Calu3 (cell line): ENCODE measurements at regions not wholly inside any gene's neighbourhood (a gene's known extent, or its start where the extent isn't known, plus 50 kb on each side); places are given as distances from the start of the nearest gene placed in this dataset.
A peak's percentile ranks its signal among the peaks of the same experiment; 100 is the strongest.

ENCODE experiments used
- BruUV-seq: library from RNA; stranded (reverse); fragments of 400-500 nt; replicated peaks from 2 replicates; lab custom pipeline; 2021; lab: Mats Ljungman, UMichigan
- CTCF ChIA-PET: fragments of 300-600 bp; sonication (Branson Sonifier 250); formaldehyde crosslinking; loops from one replicate; lab custom pipeline; 2022; ENCODE audit warnings: antibody characterized with exemption; lab: Charles Lee
- DNase-seq: peaks from one replicate; pipeline ENCODE4 v3.0.0; 2022
- H3K27ac Mint-ChIP-seq: one replicate; pipeline ENCODE4 v1.8.0; 2022; ENCODE audit warnings: mixed read lengths; ENCODE audit not compliant: unreplicated experiment
- H3K27me3 Mint-ChIP-seq: one replicate; pipeline ENCODE4 v1.8.0; 2022; ENCODE audit warnings: mixed read lengths; ENCODE audit not compliant: unreplicated experiment
- H3K36me3 Mint-ChIP-seq: one replicate; pipeline ENCODE4 v1.8.0; 2022; ENCODE audit warnings: mild to moderate bottlenecking, moderate library complexity, mixed read lengths; ENCODE audit not compliant: insufficient read depth, unreplicated experiment
- H3K4me1 Mint-ChIP-seq: one replicate; pipeline ENCODE4 v1.8.0; 2022; ENCODE audit warnings: mild to moderate bottlenecking, low read depth, mixed read lengths; ENCODE audit not compliant: unreplicated experiment
- H3K4me3 Mint-ChIP-seq: one replicate; pipeline ENCODE4 v1.8.0; 2022; ENCODE audit warnings: mild to moderate bottlenecking, low read depth, moderate library complexity, mixed read lengths; ENCODE audit not compliant: unreplicated experiment
- H3K9me3 Mint-ChIP-seq: one replicate; pipeline ENCODE4 v1.8.0; 2022; ENCODE audit warnings: low read depth, mixed read lengths; ENCODE audit not compliant: unreplicated experiment
- CTCF ChIP-seq: fragments of 200-600 bp; IDR thresholded peaks from one replicate; pipeline ENCODE4 v1.8.0; 2022; ENCODE audit warnings: antibody characterized with exemption; ENCODE audit not compliant: unreplicated experiment
- intact Hi-C: fragments of 100-400 bp; cut with micrococcal nuclease; formaldehyde crosslinking; loops from one replicate; pipeline ENCODE4 v1.10.0; 2022; ENCODE audit not compliant: unreplicated experiment

- no peak overlapping the region for H3K4me3 Mint-ChIP-seq
- no peak overlapping the region for H3K27ac Mint-ChIP-seq
- peaks cover 8% of the 10 kb centered on the region for H3K4me1 Mint-ChIP-seq
- no peaks in the 10 kb centered on the region for H3K36me3 Mint-ChIP-seq
- no peak for TF ChIP-seq CTCF
- intact Hi-C loops, result no loop called here
- no peaks in the 10 kb centered on the region for H3K27me3 Mint-ChIP-seq
- BruUV-seq, result no TSS peak
- no peaks in the 10 kb centered on the region for H3K9me3 Mint-ChIP-seq
- CTCF ChIA-PET, result no interaction called here
- no peak for DNase-seq
Measured at GRCh38 chr6:168741305-168741704, 300.3 kb downstream of the SMOC2 start.

GRCh38 chr6:168739381-168739780 lies 298.4 kb downstream of the SMOC2 start:
- Mint-ChIP-seq H3K36me3 (no peaks in the 10 kb centered on the region), H3K4me1 (no peaks in the 10 kb centered on the region), H3K9me3 (no peaks in the 10 kb centered on the region), H3K27ac (no peak overlapping the region), H3K27me3 (no peaks in the 10 kb centered on the region), H3K4me3 (no peak overlapping the region)
- DNase-seq, result no peak
- intact Hi-C loops, result no loop called here
- no TSS peak for BruUV-seq
- CTCF ChIA-PET, result no interaction called here
- TF ChIP-seq CTCF, result no peak

- Mint-ChIP-seq H3K36me3 (no peaks in the 10 kb centered on the region), H3K4me1 (no peaks in the 10 kb centered on the region)
Measured at GRCh38 chr6:168737481-168737880, 296.5 kb downstream of the SMOC2 start.

GRCh38 chr6:168737014-168737413 lies 296.0 kb downstream of the SMOC2 start:
- H3K4me3 Mint-ChIP-seq, result no peak overlapping the region
- no peaks in the 10 kb centered on the region for H3K36me3 Mint-ChIP-seq
- no peaks in the 10 kb centered on the region for H3K4me1 Mint-ChIP-seq
- H3K27ac Mint-ChIP-seq, result no peak overlapping the region
- intact Hi-C loops, result no loop called here
- BruUV-seq, result no TSS peak
- H3K9me3 Mint-ChIP-seq, result no peaks in the 10 kb centered on the region
- no peaks in the 10 kb centered on the region for H3K27me3 Mint-ChIP-seq
- DNase-seq, result no peak
- CTCF ChIA-PET, result no interaction called here
- TF ChIP-seq CTCF, result no peak

More at GRCh38 chr6:168737481-168737880, 296.5 kb downstream of the SMOC2 start:
- Mint-ChIP-seq H3K27ac (no peak overlapping the region), H3K27me3 (no peaks in the 10 kb centered on the region), H3K4me3 (no peak overlapping the region), H3K9me3 (no peaks in the 10 kb centered on the region)
- BruUV-seq, result no TSS peak
- no peak for TF ChIP-seq CTCF
- DNase-seq, result peak; percentile 6
- intact Hi-C loops, result no loop called here
- CTCF ChIA-PET, result no interaction called here
